ENCODE measurements at regions not wholly inside any gene's neighbourhood (a gene's known extent, or its start where the extent isn't known, plus 50 kb on each side); places are given as distances from the start of the nearest gene placed in this dataset.
A peak's percentile ranks its signal among the peaks of the same experiment; 100 is the strongest.

DNA sequence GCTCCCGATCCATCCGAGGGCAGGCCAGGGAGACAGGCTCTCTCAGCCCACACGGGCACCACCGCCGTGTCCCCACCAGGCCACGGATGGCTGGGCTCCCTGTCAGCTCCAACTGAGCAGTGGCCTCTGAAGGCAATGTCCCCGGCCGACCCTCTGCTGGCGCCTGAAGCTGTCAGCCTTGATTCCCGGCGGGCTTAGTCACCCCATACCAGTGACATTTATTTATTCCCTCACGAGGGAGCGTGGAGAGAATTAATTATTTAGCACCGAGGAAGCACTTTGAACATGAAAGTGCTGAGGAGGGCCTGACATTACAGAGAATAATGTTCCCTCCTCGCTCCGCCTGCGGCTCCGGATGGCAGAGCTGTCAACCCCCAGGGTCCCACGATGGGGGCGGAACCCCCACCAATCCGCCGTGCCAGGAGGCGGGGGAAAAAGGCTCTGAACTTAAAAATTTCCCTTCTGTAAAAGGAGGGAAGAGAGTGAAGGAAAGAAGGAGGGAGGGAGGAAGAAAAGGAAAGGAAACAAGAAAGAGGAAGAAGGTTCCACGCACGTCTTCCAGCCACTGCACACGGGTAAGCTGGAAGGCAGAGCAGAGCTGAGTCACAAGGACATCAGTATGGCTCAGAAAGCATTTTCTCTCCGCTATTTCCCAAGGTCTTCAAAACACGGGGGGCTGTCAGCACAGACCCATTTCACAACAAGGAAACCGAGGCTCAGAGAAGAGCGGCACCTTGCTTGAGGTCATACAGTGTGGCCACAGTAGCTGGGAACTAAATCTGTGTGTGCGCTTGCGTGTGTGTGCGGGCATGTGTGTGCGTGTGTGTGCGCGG lies 108.7 kb upstream of the NCOR2 start:
- intact Hi-C loops (cut with micrococcal nuclease; ENCODE audit: unreplicated experiment), result no loop called here
- Histone ChIP-seq H3K9me3 (ENCODE audit: control insufficient read depth, insufficient read depth, low read depth, low read length) (no peaks in the 10 kb centered on the region), H3K4me3 (ENCODE audit: low read depth in 2 of 2, low read length in 2 of 2) (no peak overlapping the region), H3K36me3 (ENCODE audit: control insufficient read depth, insufficient read depth, low read length) (no peaks in the 10 kb centered on the region), H3K4me1 (ENCODE audit: control insufficient read depth, insufficient read depth, low read length) (peaks cover 45% of the 10 kb centered on the region), H3K27ac (ENCODE audit: low read length) (peak overlapping the region; percentile 49), H3K27me3 (ENCODE audit: control insufficient read depth, insufficient read depth, low read length) (no peaks in the 10 kb centered on the region)
- TF ChIP-seq CTCF (IDR thresholded peaks at IDR 0.05) (no peak), TCF7L2 (IDR thresholded peaks at IDR 0.05; ENCODE audit: low read depth, low read length) (no peak), POLR2AphosphoS5 (IDR thresholded peaks at IDR 0.05; ENCODE audit: low read depth, low read length) (no peak), SIN3A (IDR thresholded peaks at IDR 0.05; ENCODE audit: borderline replicate concordance, insufficient read depth, low read depth, low read length) (no peak), REST (IDR thresholded peaks at IDR 0.05; ENCODE audit: insufficient read depth in 1 of 2, low read depth in 2 of 2, low read length in 1 of 2) (no peak)
- no peak for ATAC-seq
- DNase-seq (ENCODE audit: low read depth, low spot score), result no peak
- BruUV-seq (replicated peaks), result no TSS peak
- CTCF ChIA-PET, result no interaction called here
- in situ Hi-C loops (cut with HindIII; ENCODE audit: low pct_unique_long_range_greater_than_20kb, low sequenced_read_pairs), result no loop called here
- POLR2A ChIA-PET, result no interaction called here

GRCh38 chr12:124674937-124675336 lies 107.5 kb upstream of the NCOR2 start:
- no peaks in the 10 kb centered on the region for H3K36me3 ChIP-seq (ENCODE audit: control insufficient read depth, insufficient read depth, low read length)
- TF ChIP-seq REST (IDR thresholded peaks at IDR 0.05; ENCODE audit: insufficient read depth in 1 of 2, low read depth in 2 of 2, low read length in 1 of 2) (no peak), SIN3A (IDR thresholded peaks at IDR 0.05; ENCODE audit: borderline replicate concordance, insufficient read depth, low read depth, low read length) (no peak), TCF7L2 (IDR thresholded peaks at IDR 0.05; ENCODE audit: low read depth, low read length) (no peak), POLR2AphosphoS5 (IDR thresholded peaks at IDR 0.05; ENCODE audit: low read depth, low read length) (no peak), CTCF (IDR thresholded peaks at IDR 0.05) (no peak)
- ChIA-PET POLR2A (no interaction called here), CTCF (interaction anchor here (0.6 kb wide), 1 partner anchor 124 kb away, joined by 4 read pairs; no protein-coding TSS in a partner anchor)
- H3K27ac ChIP-seq (ENCODE audit: low read length), result peak overlapping the region; percentile 6; the same call in 1 of the 2 replicates
- intact Hi-C loops (cut with micrococcal nuclease; ENCODE audit: unreplicated experiment), result no loop called here
- in situ Hi-C loops (cut with HindIII; ENCODE audit: low pct_unique_long_range_greater_than_20kb, low sequenced_read_pairs), result no loop called here
- no TSS peak for BruUV-seq (replicated peaks)
- H3K27me3 ChIP-seq (ENCODE audit: control insufficient read depth, insufficient read depth, low read length), result no peaks in the 10 kb centered on the region
- H3K4me3 ChIP-seq (ENCODE audit: low read depth in 2 of 2, low read length in 2 of 2), result no peak overlapping the region
- peaks cover 33% of the 10 kb centered on the region for H3K4me1 ChIP-seq (ENCODE audit: control insufficient read depth, insufficient read depth, low read length)
- ATAC-seq (no peak), DNase-seq (ENCODE audit: low read depth, low spot score) (no peak)
- no peaks in the 10 kb centered on the region for H3K9me3 ChIP-seq (ENCODE audit: control insufficient read depth, insufficient read depth, low read depth, low read length)

Measured in Panc1 (cell line).